Choroid plexus epithelial cell (primary cell): ENCODE measurements at regions not wholly inside any gene's neighbourhood (a gene's known extent, or its start where the extent isn't known, plus 50 kb on each side); places are given as distances from the start of the nearest gene placed in this dataset.

Experiments
- DNase-seq: peaks from one replicate; pipeline ENCODE4 v3.0.0-alpha.2; 2010; ENCODE audit warnings: low read depth
- H3K4me3 ChIP-seq: 2 replicates; pipeline ENCODE4 v1.5.1; 2011; ENCODE audit warnings: low read depth, mild to moderate bottlenecking, control low read depth, low read length, moderate library complexity
- CTCF ChIP-seq: conservative IDR thresholded peaks from 2 replicates; pipeline ENCODE4 v1.5.1; 2011; ENCODE audit warnings: low read depth, mild to moderate bottlenecking, control low read depth, inconsistent platforms, low read length, moderate library complexity

- DNase-seq: no peak
- TF ChIP-seq CTCF: peak; percentile 24
- H3K4me3 ChIP-seq: no peak overlapping the region
Observed at GRCh38 chr11:113540416-113541330, 65.5 kb upstream of the DRD2 start.

- no peak for DNase-seq
- TF ChIP-seq CTCF: no peak
- no peak overlapping the region for H3K4me3 ChIP-seq
Observed at GRCh38 chr11:113538451-113539412, 63.5 kb upstream of the DRD2 start.

GRCh38 chr11:113534625-113535024, 59.4 kb upstream of the DRD2 start:
- DNase-seq: no peak
- H3K4me3 ChIP-seq: no peak overlapping the region
- TF ChIP-seq CTCF: no peak

- no peak for DNase-seq
- H3K4me3 ChIP-seq: no peak overlapping the region
- TF ChIP-seq CTCF: no peak
Observed at GRCh38 chr11:113533425-113533698, 58.2 kb upstream of the DRD2 start.

DNA sequence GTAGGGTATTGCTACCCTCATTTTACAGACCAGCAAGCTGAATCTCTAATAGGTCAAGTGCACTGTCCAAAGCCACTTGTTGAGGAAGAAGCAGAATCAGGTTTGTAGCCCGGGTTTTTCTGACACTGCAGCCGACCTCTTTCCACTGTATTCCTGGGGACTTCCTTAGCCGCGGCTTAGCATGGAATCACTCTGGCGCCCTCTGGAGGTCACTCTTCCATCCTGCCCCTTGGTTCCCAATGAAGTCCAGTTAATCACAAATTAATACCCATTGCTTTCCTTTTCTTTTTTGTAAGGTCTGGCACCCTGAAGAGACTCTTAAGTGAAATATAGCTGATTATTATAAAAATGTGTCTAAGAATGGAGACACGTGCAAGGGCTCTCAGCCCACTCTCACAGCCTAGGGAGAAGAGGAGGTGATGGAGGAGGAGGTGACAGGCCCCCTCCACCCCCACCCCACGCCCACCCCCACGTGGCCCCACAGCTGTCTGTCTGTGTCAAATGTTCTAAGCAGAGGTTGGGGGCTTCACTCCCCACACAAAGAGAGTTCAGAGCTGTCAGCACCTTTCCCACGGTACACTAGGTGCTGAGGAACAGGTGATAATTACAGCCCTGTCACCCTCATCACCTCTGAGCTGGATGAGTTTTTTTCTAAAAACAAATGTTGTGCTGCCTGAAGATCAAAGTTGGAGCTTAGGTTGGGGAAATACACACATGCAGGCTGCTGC, 57.7 kb upstream of the DRD2 start:
- peak; percentile 87 for DNase-seq
- TF ChIP-seq CTCF: peak; percentile 96
- H3K4me3 ChIP-seq: no peak overlapping the region

DNA sequence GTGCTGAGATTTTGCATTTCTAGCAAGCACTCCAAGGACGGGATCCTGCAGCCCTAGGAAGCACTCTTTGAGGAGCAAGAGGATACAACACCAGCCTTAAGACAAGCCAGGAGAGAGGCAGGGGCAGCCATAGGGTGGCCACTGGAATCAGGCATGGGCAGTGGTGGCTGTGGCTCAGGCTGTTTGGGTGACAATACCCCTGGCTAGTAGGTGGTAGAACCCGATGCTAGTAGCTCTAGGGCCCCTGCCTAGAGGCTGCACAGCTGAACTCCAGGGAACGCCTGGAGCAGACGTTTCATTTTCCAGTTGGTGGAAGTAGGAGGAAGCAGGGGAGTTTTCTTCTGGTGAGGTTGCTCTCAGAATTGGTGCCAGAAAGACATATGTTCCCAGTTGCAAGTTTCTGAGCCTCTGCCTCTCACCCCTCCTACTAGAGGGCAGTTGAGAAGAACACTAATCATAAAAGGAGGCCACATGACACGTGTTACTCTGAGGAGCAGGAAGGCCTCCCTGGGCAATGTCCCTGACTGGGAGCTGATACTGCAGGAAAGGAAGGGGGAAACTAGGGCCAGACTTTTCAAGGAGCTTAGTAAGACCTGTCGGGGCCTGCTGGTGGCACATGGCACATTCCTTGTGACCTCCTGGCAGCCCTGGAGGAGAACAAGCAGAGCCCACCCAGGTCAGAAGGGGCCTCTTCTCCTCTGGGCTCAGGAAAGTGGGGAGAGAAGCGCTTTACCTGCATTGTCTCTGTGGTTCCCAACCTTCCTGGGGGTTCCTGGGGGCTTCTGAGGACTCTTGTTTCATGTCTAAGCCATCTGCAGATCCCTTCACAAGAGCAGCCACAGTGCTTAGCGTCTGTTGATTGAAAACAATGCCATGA, 56.6 kb upstream of the DRD2 start:
- no peak for TF ChIP-seq CTCF
- DNase-seq: peak; percentile 20
- H3K4me3 ChIP-seq: no peak overlapping the region
